OCI-LY1 (cell line): ENCODE measurements at regions not wholly inside any gene's neighbourhood (a gene's known extent, or its start where the extent isn't known, plus 50 kb on each side); places are given as distances from the start of the nearest gene placed in this dataset.

Experiments used
- H2AFZ ChIP-seq: fragments of 200-600 bp; sonication (generic), shearing (Covaris generic); 2 replicates; pipeline ENCODE4 v1.6.0; 2014; ENCODE audit warnings: antibody characterized with exemption, mild to moderate bottlenecking, low read length
- H3F3A ChIP-seq: fragments of 200-600 bp; sonication (generic), shearing (Covaris generic); 2 replicates; pipeline ENCODE4 v1.6.0; 2014; ENCODE audit warnings: mild to moderate bottlenecking, antibody characterized with exemption, low read length, moderate library complexity; ENCODE audit not compliant: insufficient read depth
- H3K27ac ChIP-seq: fragments of 200-600 bp; sonication (generic); 2 replicates; pipeline ENCODE4 v1.5.1; 2014; ENCODE audit warnings: low read length, mixed run types, mild to moderate bottlenecking, low read depth; ENCODE audit not compliant: poor library complexity, severe bottlenecking
- H3K27me3 ChIP-seq: fragments of 200-600 bp; sonication (generic); 2 replicates; pipeline ENCODE4 v1.6.0; 2014; ENCODE audit warnings: antibody characterized with exemption, mild to moderate bottlenecking, low read length, moderate library complexity; ENCODE audit not compliant: insufficient read depth
- H3K36me3 ChIP-seq: fragments of 200-600 bp; sonication (generic); 2 replicates; pipeline ENCODE4 v1.6.1; 2014; ENCODE audit warnings: mild to moderate bottlenecking, antibody characterized with exemption, low read length, moderate library complexity, mixed read lengths; ENCODE audit not compliant: insufficient read depth
- H3K4me1 ChIP-seq: fragments of 200-600 bp; sonication (generic); 2 replicates; pipeline ENCODE4 v1.5.1; 2014; ENCODE audit warnings: mild to moderate bottlenecking, low read length, moderate library complexity; ENCODE audit not compliant: insufficient read depth, severe bottlenecking
- H3K4me2 ChIP-seq: fragments of 200-600 bp; sonication (generic), shearing (Covaris generic); 2 replicates; pipeline ENCODE4 v1.6.1; 2014; ENCODE audit warnings: low read length
- H3K4me3 ChIP-seq: fragments of 200-600 bp; sonication (generic); 2 replicates; pipeline ENCODE4 v1.5.1; 2014; ENCODE audit warnings: low read length, low read depth, mild to moderate bottlenecking, mixed read lengths; ENCODE audit not compliant: poor library complexity, severe bottlenecking
- H3K79me2 ChIP-seq: fragments of 200-600 bp; shearing (Covaris generic); 2 replicates; pipeline ENCODE4 v1.6.1; 2016; ENCODE audit warnings: mixed run types, low read length, mixed read lengths; ENCODE audit not compliant: insufficient read depth
- H3K9ac ChIP-seq: fragments of 200-600 bp; sonication (generic), shearing (Covaris generic); 2 replicates; pipeline ENCODE4 v1.6.1; 2014; ENCODE audit warnings: mild to moderate bottlenecking, low read length, mixed read lengths
- H3K9me2 ChIP-seq: fragments of 200-600 bp; sonication (generic), shearing (Covaris generic); 2 replicates; pipeline ENCODE4 v1.6.1; 2014; ENCODE audit warnings: low read depth, mild to moderate bottlenecking, low read length, mixed read lengths
- H3K9me3 ChIP-seq: fragments of 200-600 bp; shearing (Covaris generic); 2 replicates; pipeline ENCODE4 v1.6.1; 2014; ENCODE audit warnings: low read length, mixed read lengths
- H4K20me1 ChIP-seq: fragments of 200-600 bp; sonication (generic), shearing (Covaris generic); 2 replicates; pipeline ENCODE4 v1.6.0; 2016; ENCODE audit warnings: mild to moderate bottlenecking, low read length; ENCODE audit not compliant: insufficient read depth
- EZH2 ChIP-seq: fragments of 200-600 bp; sonication (generic), shearing (Covaris generic); IDR thresholded peaks from 2 replicates; pipeline ENCODE4 v1.8.0; 2017; ENCODE audit warnings: borderline replicate concordance, mixed run types, mild to moderate bottlenecking, antibody characterized with exemption, low read length, moderate library complexity, mixed read lengths
- TF ChIP-seq, protein P1 (sequence below): fragments of 200-600 bp; sonication (generic), shearing (Covaris generic); IDR thresholded peaks from 2 replicates; pipeline ENCODE4 v1.5.1; 2017; ENCODE audit warnings: mild to moderate bottlenecking, antibody characterized with exemption, low read length, moderate library complexity, mixed read lengths

- H3K9me2 ChIP-seq: no peaks in the 10 kb centered on the region
- H3K27ac ChIP-seq: no peak overlapping the region
- H3K36me3 ChIP-seq: no peaks in the 10 kb centered on the region
- no peak for TF ChIP-seq EZH2
- TF ChIP-seq, protein P1, sequence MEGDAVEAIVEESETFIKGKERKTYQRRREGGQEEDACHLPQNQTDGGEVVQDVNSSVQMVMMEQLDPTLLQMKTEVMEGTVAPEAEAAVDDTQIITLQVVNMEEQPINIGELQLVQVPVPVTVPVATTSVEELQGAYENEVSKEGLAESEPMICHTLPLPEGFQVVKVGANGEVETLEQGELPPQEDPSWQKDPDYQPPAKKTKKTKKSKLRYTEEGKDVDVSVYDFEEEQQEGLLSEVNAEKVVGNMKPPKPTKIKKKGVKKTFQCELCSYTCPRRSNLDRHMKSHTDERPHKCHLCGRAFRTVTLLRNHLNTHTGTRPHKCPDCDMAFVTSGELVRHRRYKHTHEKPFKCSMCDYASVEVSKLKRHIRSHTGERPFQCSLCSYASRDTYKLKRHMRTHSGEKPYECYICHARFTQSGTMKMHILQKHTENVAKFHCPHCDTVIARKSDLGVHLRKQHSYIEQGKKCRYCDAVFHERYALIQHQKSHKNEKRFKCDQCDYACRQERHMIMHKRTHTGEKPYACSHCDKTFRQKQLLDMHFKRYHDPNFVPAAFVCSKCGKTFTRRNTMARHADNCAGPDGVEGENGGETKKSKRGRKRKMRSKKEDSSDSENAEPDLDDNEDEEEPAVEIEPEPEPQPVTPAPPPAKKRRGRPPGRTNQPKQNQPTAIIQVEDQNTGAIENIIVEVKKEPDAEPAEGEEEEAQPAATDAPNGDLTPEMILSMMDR: no peak
- H3K9ac ChIP-seq: no peak overlapping the region
- no peak overlapping the region for H3K4me3 ChIP-seq
- H4K20me1 ChIP-seq: no peaks in the 10 kb centered on the region
- H2AFZ ChIP-seq: no peak overlapping the region
- H3F3A ChIP-seq: no peaks in the 10 kb centered on the region
- H3K27me3 ChIP-seq: no peaks in the 10 kb centered on the region
- no peaks in the 10 kb centered on the region for H3K9me3 ChIP-seq
- no peak overlapping the region for H3K4me2 ChIP-seq
- no peaks in the 10 kb centered on the region for H3K79me2 ChIP-seq
- H3K4me1 ChIP-seq: no peaks in the 10 kb centered on the region
These were observed 56.7 kb upstream of the ETV3 start for GRCh38 chr1:157194731-157195520.

- no peaks in the 10 kb centered on the region for H3K9me2 ChIP-seq
- no peaks in the 10 kb centered on the region for H4K20me1 ChIP-seq
- no peak overlapping the region for H2AFZ ChIP-seq
- H3K27me3 ChIP-seq: no peaks in the 10 kb centered on the region
- H3K9ac ChIP-seq: no peak overlapping the region
- no peaks in the 10 kb centered on the region for H3K9me3 ChIP-seq
- no peaks in the 10 kb centered on the region for H3K36me3 ChIP-seq
- H3K4me3 ChIP-seq: no peak overlapping the region
- TF ChIP-seq, protein P1: peak; percentile 75
- no peak for TF ChIP-seq EZH2
- no peaks in the 10 kb centered on the region for H3K4me1 ChIP-seq
- H3K4me2 ChIP-seq: no peak overlapping the region
- no peak overlapping the region for H3K27ac ChIP-seq
- H3F3A ChIP-seq: no peaks in the 10 kb centered on the region
- H3K79me2 ChIP-seq: no peaks in the 10 kb centered on the region
These were observed 55.7 kb upstream of the ETV3 start for GRCh38 chr1:157193702-157194391.

- H3K27ac ChIP-seq: no peak overlapping the region
- H3K4me1 ChIP-seq: no peaks in the 10 kb centered on the region
- H3K4me3 ChIP-seq: no peak overlapping the region
- H3K36me3 ChIP-seq: no peaks in the 10 kb centered on the region
- TF ChIP-seq, protein P1: no peak
- TF ChIP-seq EZH2: no peak
- no peak overlapping the region for H3K4me2 ChIP-seq
- H3K79me2 ChIP-seq: no peaks in the 10 kb centered on the region
- H3K9me2 ChIP-seq: no peaks in the 10 kb centered on the region
- no peak overlapping the region for H2AFZ ChIP-seq
- H3K27me3 ChIP-seq: no peaks in the 10 kb centered on the region
- no peaks in the 10 kb centered on the region for H3K9me3 ChIP-seq
- H4K20me1 ChIP-seq: no peaks in the 10 kb centered on the region
- no peaks in the 10 kb centered on the region for H3F3A ChIP-seq
- no peak overlapping the region for H3K9ac ChIP-seq
These were observed 55.0 kb upstream of the ETV3 start for GRCh38 chr1:157193219-157193618.
